DMS153 treated with DMSO at 0.1 percent for 48 hours (cell line): ENCODE measurements at regions not wholly inside any gene's neighbourhood (a gene's known extent, or its start where the extent isn't known, plus 50 kb on each side); places are given as distances from the start of the nearest gene placed in this dataset.
A peak's percentile ranks its signal among the peaks of the same experiment; 100 is the strongest.
"Not testable (repeated sequence)": the region's sequence is repeated elsewhere in the genome, so short reads cannot be mapped to it uniquely, and the experiment has no call there.

Experiments
- DNase-seq: peaks from one replicate; lab custom pipeline; 2025; ENCODE audit not compliant: unreplicated experiment; lab: John Stamatoyannopoulos, UW

DNA sequence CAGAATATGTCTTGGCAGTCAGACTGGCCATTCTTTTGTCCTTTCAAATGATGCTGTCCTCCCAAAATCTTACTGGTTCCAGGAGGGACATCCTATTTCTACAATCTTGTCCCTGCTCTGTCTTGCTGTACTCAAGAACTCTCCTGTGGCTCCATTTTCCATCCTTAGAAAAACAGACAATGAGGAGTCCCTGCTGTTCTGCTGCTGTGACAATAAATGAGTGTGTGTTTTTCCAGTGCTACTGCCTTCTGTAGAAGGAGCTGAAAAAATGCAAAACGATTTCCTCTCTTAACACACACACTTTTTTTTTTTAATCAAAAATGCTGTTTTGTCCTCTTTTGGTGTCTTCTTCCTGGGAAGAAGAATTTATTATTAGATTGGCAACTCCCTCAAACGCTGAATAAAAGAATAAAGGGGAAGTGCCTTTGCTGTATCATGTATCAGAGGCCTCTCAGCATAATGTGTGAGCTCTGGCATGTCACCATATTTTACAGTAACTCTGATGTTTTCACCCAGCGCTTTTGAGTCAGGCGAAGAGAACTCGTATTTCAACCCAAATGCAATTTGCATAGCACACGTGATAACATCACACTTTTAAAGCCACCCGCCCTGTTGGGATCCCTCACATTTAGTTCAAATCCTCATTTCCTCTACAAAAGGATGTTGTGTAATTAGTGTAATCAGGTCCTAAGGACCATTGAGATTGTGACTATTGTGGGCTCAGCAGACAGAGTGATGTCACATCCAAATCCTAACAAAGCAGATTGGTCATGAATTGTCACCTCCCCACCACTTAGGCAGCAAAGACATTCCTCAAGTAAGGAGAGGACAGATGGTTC lies 496.0 kb upstream of the LARGE1 start:
- no peak for DNase-seq

DNA sequence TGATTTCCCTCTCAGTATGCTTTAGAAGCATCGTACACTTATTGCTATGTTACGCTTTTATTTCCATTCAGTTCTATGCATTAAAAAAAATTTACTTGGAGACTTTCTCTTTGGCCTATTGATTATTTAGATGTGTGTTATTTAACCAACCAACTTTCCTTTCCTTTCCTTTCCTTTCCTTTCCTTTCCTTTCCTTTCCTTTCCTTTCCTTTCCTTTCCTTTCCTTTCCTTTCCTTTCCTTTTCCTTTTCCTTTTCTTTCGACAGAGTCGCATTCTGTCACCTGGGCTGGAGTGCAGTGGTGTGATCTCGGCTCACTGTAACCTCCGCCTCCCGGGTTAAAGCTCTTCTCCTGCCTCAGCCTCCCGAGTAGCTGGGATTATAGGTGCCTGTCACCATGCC lies 502.7 kb upstream of the LARGE1 start:
- DNase-seq: not testable (repeated sequence)

DNA sequence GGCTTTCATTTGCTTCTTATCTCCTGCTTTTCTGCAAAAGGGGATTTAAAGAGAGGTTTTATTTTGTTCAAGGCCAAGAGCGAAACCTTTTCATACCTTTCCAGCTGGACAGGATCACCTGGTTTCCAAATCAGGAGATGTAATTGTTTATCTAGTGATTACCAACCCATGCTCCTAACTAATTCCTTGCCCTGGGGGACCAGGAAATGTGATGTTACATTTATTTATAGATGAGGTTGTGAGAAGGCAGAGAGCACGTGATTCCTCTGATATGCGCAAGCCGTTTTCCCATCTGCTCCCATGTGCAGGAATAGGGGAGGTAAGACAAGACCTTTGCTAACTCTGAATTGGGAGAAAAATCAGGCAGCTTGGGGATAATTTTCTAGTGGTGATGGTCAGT lies 507.2 kb upstream of the LARGE1 start:
- peak; percentile 65 for DNase-seq

DNA sequence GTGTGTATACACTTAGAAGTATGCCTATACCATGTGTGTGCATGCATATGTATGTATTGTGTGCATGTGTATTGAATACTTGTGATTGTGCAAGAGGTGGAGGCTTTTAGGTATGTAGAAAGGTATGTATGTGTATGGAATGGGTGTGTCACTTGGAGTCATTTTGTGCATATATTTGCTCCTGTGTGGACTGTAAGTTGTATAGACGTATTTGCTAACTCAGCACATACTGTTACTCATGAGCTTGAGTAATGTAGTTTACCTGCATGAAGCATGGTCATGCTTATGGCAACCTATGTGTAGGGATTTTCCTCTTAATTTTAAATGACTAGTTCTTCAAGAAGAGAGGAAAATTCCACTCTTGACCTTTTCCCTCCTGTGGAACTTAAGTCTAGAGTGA lies 507.6 kb upstream of the LARGE1 start:
- peak; percentile 5 for DNase-seq

DNA sequence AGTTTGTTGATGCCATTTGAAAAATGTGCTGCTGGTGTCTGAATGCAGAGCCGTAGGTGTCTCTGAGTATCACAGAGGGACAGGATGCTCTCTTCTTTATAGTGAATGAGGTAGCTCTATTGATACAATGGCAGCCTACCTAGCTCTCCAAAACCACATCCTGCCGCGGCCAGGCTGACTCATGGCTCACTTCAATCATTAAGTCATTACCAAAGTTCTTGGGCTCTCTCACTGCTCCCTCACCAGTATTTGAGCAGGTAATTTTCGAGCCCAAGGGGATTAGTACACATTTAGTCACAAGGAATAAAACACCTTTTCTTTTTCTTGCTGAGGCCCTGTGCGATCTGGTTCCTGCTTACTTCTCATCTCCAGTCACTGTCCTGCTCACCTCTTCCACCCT lies 509.0 kb upstream of the LARGE1 start:
- peak; percentile 79 for DNase-seq

DNA sequence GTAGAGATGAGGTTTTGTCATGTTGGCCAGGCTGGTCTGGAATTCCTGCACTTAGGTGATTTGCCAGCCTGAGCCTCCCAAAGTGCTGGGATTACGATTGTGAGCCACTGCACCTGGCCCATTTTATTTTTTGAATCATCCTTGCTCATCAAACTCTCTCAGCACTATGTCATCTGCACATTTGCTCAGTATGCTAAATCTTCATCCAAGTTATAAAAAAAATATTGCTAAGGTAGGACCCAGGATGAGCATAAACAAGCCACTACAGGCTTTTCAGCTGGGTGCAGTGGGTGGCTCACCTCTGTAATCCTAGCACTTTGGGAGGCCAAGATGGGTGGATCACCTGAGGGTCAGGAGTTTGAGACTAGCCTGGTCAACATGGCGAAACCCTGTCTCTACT lies 510.1 kb upstream of the LARGE1 start:
- DNase-seq: no peak

DNA sequence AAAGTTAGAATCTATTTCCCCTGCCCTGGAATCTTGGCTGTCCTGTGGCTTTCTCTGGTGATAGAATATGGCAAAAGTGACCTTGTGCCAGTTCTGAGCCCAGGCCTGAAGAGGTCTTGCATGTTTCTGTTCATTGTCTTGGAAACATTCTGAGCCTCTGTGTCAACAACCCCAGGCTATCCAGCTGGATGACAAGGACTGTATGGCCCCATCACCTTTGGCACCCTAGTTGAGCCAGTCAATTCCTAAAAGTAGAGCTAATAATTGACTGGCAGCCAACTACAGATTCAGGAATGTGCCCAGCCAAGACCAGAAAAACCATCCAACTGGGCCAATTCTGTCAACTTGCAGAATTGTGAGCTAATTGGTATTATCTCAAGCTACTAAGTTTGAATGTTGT lies 514.1 kb upstream of the LARGE1 start:
- no peak for DNase-seq

DNA sequence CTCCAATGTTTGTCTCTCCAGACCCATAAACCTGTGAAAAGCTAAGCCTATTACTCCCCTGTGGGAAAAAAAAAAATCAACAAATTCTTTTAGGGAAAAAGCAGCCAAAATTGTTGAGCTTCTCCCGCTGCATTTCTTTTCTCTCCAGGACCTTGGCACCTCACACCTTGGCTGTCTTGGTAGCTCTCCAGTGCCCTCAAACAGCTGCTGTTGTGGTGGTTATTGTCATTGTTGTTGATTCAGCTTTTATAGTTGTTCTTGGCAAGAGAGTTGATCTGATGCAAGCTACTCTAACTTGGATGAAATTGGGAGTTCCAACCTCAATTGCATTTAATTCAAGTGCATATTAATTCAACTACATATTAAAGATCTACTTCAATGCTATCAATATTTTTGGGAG lies 516.9 kb upstream of the LARGE1 start:
- DNase-seq: no peak

DNA sequence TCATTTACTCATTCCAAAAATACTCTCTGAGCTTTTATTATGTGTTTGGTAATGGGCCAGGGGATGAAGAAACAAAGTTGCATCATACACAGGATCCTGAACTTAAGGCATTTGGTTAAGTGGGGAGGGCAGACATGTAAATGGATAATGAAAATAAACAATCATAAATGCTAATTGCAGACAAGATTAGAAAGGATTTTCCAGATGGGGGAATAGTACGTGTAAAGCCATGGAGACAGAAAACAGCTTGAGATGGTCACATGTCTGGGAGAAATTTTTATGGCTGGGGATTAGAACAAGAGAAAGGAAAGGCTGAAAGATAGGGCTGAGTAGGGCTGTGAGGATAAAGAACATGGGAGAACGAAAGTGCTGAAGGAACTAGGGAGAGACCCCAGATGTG lies 534.3 kb upstream of the LARGE1 start:
- no peak for DNase-seq

DNA sequence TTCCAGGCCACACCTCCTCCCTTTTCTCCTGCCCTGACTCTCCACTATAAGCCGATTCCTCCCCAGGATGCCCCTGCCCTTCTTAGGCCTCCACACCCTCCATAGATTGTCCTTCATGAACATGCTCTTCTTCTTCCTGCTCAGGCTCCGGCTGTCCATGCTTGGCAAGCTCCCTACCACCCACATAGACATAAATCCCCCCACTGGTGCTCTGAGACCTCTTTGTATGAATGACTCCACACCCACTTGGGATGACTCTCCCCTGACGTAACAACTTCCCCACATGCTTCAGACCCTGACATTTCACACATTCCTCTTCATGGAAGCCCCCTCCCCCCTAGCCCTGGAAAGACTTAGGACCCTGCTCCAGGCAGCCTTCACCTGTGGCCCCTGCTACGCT lies 542.5 kb upstream of the LARGE1 start:
- DNase-seq: no peak

DNA sequence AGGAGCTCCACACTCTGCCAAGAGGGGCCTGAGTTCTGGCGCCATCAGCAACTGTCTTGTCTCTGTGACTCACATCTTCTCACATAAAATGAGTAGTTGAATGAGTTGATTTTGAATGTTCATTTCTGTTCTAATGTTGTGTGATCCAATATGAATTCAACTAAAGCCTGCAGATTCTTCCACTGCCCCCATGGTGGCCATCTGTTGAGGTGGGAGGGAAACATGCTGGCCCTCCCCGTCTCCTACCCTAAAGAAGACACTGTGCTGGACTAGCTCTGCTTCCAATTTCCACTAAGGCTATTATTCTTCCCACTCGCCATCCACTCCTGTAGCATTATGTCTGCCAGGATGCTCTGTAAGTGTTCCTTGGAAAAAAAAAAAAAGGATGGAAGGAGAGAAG lies 555.6 kb upstream of the LARGE1 start:
- DNase-seq: no peak

DNA sequence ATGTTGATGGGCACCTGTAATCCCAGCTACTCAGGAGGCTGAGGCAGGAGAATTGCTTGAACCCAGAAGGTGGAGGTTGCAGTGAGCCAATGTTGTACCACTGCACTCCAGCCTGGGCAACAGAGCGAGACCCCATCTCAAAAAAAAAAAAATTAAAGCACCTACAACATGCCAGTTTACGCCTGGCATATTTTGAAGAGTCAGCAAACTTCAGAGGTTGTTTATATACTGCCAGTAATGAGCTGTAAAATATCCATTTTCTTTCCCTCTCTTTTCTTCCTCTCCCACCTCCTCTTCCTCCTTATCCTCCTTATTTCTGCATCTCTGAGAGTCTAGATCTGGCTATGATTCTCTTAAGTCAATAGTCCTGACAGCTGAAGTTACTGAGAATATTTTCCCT lies 556.5 kb upstream of the LARGE1 start:
- DNase-seq: no peak

DNA sequence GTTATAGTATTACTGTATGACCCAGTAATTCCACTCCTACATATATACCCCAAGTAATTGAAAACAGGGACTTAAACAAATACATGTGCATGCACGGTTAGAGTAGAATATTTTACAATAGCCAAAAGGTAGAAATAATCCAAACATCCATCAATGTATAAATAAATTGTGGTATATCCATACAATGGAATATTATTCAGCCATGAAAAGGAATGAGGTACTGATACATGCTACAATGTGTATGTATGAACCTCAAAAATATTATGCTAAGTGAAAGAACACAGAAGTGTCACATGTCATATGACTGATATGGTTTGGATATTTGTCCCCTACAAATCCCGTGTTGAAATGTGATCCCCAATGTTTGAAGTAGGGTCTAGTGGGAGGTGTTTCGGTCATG lies 560.8 kb upstream of the LARGE1 start:
- no peak for DNase-seq

DNA sequence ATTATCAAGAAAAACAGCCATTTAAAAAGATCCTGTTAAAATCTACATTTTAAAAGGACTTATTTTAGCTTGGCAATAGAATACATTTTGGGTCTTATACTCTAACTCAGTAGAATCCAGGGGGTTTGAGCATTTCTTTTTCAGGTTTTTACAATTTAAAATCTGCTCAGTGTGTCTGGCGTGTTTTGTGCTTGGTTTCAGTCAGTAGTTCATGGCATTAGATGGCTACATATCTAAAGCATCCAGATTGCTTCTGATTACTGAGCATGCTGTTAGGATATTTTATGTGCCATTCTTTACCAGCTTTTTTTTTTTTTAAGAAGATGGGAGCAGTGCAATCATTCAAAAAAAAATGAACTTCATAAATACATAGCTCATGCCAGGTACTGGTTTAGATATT lies 566.1 kb upstream of the LARGE1 start:
- DNase-seq: no peak

DNA sequence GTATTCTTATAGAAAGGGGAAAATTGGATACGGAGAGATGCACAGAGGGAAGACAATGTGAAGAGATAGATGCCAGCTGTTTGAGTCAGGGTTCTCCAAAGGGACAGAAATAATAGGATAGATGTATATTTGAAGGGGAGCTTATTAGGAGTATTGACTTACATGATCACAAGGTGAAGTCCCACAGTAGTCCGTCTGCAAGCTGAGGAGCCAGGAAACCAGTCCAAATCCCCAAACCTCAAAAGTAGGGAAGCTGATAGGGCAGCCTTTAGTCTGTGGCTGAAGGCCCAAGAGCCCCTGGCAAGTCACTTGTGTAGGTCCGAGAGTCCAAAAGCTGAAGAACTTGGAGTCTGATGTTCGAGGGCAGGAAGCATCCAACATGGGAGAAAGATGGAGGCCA lies 569.6 kb upstream of the LARGE1 start:
- no peak for DNase-seq

DNA sequence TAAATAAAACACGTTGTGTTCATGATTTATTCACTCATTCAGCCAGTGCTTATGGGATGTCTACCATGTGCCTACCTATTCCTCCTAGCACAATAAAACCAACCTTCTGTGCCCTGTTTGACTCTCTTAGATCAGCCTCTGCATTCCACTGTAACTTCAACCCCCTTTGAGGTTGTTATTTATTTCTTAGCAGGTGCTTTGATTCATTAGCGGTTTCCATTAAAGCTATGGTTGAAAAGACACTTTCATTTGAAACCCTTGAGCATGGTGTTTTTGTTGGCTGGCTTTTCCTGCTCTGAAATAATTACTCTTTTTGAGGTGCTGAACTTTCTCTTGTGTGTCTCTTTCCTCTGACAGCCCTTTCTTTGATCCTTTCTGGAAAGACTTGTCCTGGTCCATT lies 570.6 kb upstream of the LARGE1 start:
- DNase-seq: peak; percentile 28

DNA sequence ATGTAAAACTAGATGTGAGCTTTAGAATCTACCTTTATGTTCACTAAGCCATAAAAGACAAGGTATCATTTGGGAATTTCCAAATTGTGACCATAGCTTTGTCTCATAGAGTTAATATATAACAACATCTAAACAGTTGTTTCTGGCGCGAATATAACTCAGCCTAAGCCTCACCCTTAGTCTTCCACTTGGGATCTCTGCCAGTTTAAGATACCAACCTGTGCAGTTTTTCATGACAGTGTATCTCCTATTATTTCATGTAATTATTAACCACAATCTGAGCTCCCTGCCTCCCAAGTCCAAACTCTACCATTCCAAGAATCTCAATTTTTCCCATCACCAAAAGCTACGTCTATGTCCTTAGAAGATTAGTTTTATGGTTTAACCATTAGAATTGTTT lies 572.5 kb upstream of the ISX start:
- DNase-seq: no peak

DNA sequence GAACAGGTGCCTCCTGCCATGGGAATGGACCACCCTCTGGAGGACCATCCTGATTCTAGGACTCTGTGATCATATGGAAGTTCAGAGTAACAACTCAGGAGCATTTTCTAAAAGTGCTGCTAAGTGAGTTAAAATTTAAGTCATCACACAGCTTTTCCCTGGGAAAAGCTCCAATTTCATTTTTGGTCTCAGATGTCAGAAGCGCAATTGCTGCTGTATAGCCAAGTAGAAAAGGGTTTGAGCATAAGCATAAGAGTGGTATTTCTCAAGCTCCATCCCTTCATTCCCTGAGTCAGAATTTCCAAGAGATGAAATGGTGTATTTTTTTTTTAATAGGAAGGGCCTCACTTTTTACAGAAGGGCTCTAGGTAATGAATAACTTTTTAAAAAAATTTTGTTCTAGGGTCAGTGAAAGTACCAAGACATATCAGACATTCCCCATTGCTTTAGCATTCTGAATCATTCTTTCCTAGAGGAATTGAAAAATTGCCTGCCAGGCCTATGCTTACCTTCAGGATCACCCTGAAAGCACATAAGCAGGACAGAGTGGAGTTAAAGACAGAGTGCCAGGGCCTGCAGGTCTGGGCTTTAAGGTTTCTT lies 564.5 kb upstream of the ISX start:
- DNase-seq: no peak

DNA sequence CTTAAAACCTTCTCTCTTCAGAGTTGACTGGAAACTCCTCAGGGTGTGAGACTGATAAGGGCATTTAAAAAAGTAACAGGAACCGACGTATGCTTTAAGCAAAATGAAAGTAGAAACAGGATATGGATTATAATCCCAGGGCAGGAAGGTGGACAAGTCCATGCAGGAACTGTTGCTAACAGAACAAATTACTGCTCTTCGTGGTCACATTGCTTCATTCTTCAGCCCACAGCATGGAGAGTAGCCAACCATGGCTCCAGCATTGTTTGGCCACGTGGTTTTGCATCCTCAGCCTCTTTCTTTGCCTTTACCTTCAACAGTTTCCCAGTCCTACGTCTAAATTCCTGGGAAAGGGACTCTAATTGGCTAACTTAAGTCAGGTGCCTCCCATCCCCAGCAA lies 563.1 kb upstream of the ISX start:
- peak; percentile 1 for DNase-seq

DNA sequence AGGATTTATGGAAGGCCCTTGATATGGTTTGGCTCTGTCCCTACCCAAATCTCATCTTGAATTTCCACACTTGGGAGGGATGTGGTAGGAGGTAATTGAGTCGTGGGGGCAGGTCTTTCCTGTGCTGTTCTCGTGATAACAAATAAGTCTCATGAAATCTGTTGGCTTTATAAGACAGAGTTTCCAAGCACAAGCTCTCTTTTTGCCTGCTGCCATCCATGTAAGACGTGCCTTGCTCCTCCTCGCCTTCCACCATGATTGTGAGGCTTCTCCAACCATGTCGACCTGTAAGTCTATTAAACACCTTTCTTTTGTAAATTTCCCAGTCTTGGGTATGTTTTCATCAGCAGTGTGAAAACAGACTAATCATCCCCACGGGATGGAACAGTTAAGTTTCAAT lies 557.2 kb upstream of the ISX start:
- no peak for DNase-seq

DNA sequence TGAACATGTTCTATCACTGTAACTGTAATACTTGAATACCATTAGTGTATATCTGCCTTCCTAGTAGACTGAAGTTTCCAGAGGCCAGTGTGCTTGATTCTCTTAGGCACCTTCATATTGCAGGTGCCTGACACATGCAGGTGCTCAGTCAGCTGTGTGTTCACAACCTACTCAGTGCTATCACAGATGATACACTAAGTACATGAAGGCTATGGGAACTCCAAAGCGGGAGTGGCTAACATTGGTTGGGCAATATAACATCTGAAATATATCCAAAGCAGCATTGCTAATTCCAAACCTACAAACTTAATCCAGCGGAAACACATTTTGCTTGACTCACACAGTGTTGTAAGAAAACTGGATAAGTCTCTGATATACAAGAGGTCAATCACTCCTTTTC lies 539.3 kb upstream of the ISX start:
- no peak for DNase-seq

DNA sequence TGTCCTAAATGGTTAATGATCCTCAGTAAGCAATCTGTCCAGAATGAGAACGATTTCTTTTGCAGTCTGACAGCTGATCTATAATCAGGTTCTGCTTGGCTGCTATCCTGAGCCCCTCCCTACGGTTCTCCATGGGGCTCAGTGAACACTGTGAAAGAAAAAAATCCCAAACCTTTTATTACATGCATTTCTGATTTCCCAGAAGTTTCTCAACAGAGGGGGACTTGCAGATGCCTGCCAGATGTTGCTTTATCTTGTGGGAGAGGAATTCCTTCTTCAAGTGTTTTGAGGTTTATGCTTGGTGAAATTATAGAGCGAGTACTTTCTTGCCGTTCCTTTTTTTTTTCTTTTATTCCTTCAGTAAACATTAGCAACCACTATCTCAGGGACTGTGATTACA lies 531.9 kb upstream of the ISX start:
- no peak for DNase-seq

DNA sequence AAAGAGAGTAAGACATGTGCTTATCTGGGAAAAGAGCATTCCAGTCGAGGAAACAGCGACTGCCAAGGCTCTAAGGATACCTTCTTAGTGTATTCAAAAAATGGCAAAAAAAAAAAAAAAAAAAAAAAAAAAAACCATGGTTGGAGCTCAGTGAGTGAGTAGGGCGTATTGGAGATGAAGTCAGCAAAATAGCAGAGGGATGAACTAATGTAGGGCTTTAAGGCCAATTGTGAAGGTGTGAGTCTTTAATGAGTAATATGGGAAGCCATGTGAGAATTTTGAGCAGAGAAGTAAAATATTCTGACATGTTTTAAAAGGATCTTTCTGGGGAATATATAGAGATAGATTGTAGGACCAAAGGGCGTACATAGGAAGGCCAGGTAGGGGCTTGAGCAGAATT lies 498.6 kb upstream of the ISX start:
- DNase-seq: no peak
